CD14-positive monocyte (primary cell): ENCODE measurements at regions not wholly inside any gene's neighbourhood (a gene's known extent, or its start where the extent isn't known, plus 50 kb on each side); places are given as distances from the start of the nearest gene placed in this dataset.

Experiments used
- DNase-seq, 3 donors: peaks; one replicate each; pipeline ENCODE4 v3.0.0-alpha.2; 2011 to 2022
- H2AFZ ChIP-seq: 2 replicates; pipeline ENCODE4 v1.6.0; 2012; ENCODE audit warnings: mild to moderate bottlenecking, low read depth, low read length, inconsistent platforms; ENCODE audit not compliant: insufficient read depth, poor library complexity, severe bottlenecking
- H3K27ac ChIP-seq, 2 donors: 1 replicate in 1 of 2; 2 replicates in 1 of 2; pipeline ENCODE4 v1.5.1; 2012 to 2013; ENCODE audit warnings: low read length in 2 of 2, control low read depth in 1 of 2, inconsistent platforms in 1 of 2, low read depth in 1 of 2, mild to moderate bottlenecking in 1 of 2
- H3K27me3 ChIP-seq, 2 donors: one replicate each; pipeline versions ENCODE4 v1.6.0 to v1.6.1; 2011 to 2013; ENCODE audit warnings: low read length in 2 of 2; ENCODE audit not compliant: control insufficient read depth in 2 of 2, insufficient read depth in 2 of 2
- H3K36me3 ChIP-seq, 2 donors: replicated peaks in 1 of 2; 1 replicate in 1 of 2; 2 replicates in 1 of 2; pipeline versions ENCODE4 v1.5.1 to v1.6.1; 2012 to 2013; ENCODE audit warnings: low read length in 2 of 2, control low read depth in 1 of 2, inconsistent platforms in 1 of 2, mild to moderate bottlenecking in 1 of 2; ENCODE audit not compliant: insufficient read depth in 2 of 2, control insufficient read depth in 1 of 2
- H3K4me1 ChIP-seq, 2 donors: 1 replicate in 1 of 2; 2 replicates in 1 of 2; pipeline versions ENCODE4 v1.5.1 to v1.6.1; 2012 to 2013; ENCODE audit warnings: low read length in 2 of 2, control low read depth in 1 of 2, inconsistent platforms in 1 of 2, mild to moderate bottlenecking in 1 of 2, moderate library complexity in 1 of 2; ENCODE audit not compliant: insufficient read depth in 2 of 2, control insufficient read depth in 1 of 2
- H3K4me2 ChIP-seq: replicated peaks from 2 replicates; pipeline ENCODE3; 2012; ENCODE audit warnings: low read length, moderate library complexity, mild to moderate bottlenecking; ENCODE audit not compliant: poor library complexity, severe bottlenecking; ENCODE audit errors: extremely low read depth
- H3K4me3 ChIP-seq, 3 experiments: fragments of 200-600 bp in 1 of 3; sonication (generic) in 1 of 3; replicated peaks in 1 of 3; 1 replicate in 2 of 3; 2 replicates in 1 of 3; pipeline ENCODE4 v1.5.1; 2011 to 2013; ENCODE audit warnings: low read length in 3 of 3, mild to moderate bottlenecking in 3 of 3, control low read depth in 2 of 3, low read depth in 2 of 3, inconsistent platforms in 1 of 3, moderate library complexity in 1 of 3
- H3K79me2 ChIP-seq: 2 replicates; pipeline ENCODE4 v1.6.0; 2012; ENCODE audit warnings: mild to moderate bottlenecking, control low read depth, inconsistent platforms, low read length, moderate library complexity; ENCODE audit not compliant: insufficient read depth
- H3K9ac ChIP-seq: 2 replicates; pipeline ENCODE4 v1.6.0; 2017; ENCODE audit warnings: low read length, mild to moderate bottlenecking; ENCODE audit not compliant: insufficient read depth, poor library complexity, severe bottlenecking
- H3K9me3 ChIP-seq, 2 donors: replicated peaks in 1 of 2; 1 replicate in 1 of 2; 2 replicates in 1 of 2; pipeline versions ENCODE4 v1.5.1 to v1.6.1; 2012 to 2013; ENCODE audit warnings: low read length in 2 of 2, control low read depth in 1 of 2; ENCODE audit not compliant: control insufficient read depth in 1 of 2, insufficient read depth in 1 of 2
- H4K20me1 ChIP-seq: 2 replicates; pipeline ENCODE4 v1.6.0; 2012; ENCODE audit warnings: mild to moderate bottlenecking, low read length, control low read depth, moderate library complexity; ENCODE audit not compliant: insufficient read depth
- H3K27ac Mint-ChIP-seq, 7 donors: one replicate each; pipeline ENCODE4 v1.8.0; 2020; ENCODE audit warnings: mild to moderate bottlenecking in 7 of 7, mixed read lengths in 7 of 7, moderate library complexity in 6 of 7, inconsistent platforms in 2 of 7
- H3K27me3 Mint-ChIP-seq, 3 donors: one replicate each; pipeline ENCODE4 v1.8.0; 2021 to 2022; ENCODE audit warnings: low read depth in 3 of 3, mild to moderate bottlenecking in 3 of 3, mixed read lengths in 3 of 3, moderate library complexity in 3 of 3, inconsistent platforms in 1 of 3
- H3K36me3 Mint-ChIP-seq, 2 donors: one replicate each; pipeline ENCODE4 v1.8.0; 2020; ENCODE audit warnings: mixed read lengths in 2 of 2, inconsistent platforms in 1 of 2, mild to moderate bottlenecking in 1 of 2
- H3K4me1 Mint-ChIP-seq: one replicate; pipeline ENCODE4 v1.8.0; 2020; ENCODE audit warnings: mild to moderate bottlenecking, mixed read lengths
- H3K4me3 Mint-ChIP-seq, 2 donors: one replicate each; pipeline ENCODE4 v1.8.0; 2020; ENCODE audit warnings: mild to moderate bottlenecking in 2 of 2, mixed read lengths in 2 of 2, moderate library complexity in 1 of 2
- H3K9me3 Mint-ChIP-seq, 7 donors: one replicate each; pipeline ENCODE4 v1.8.0; 2020 to 2022; ENCODE audit warnings: mixed read lengths in 7 of 7, mild to moderate bottlenecking in 6 of 7, moderate library complexity in 6 of 7, inconsistent platforms in 2 of 7
- CTCF ChIP-seq: fragments of 200-600 bp; IDR thresholded peaks from one replicate; pipeline ENCODE4 v1.8.0; 2022; ENCODE audit warnings: antibody characterized with exemption, mild to moderate bottlenecking
- WGBS: methylation state at CpG from one replicate; pipeline ENCODE4 v1.1.5; 2013; ENCODE audit warnings: missing lambda C conversion rate; ENCODE audit not compliant: insufficient coverage; 5-methylcytosine and 5-hydroxymethylcytosine counted together
- intact Hi-C, 2 donors: fragments of 100-400 bp; cut with micrococcal nuclease; formaldehyde crosslinking; loops; one replicate each; pipeline versions ENCODE4 v1.15.0 to v1.15.1; 2023

- Mint-ChIP-seq H3K27ac (no peak overlapping the region), H3K4me3 (no peak overlapping the region), H3K27me3 (peaks cover 0 to 2% (median 0%) of the 10 kb centered on the region in 3 donors), H3K4me1 (no peaks in the 10 kb centered on the region), H3K9me3 (peaks cover 0 to 3% (median 0%) of the 10 kb centered on the region in 7 donors), H3K36me3 (no peaks in the 10 kb centered on the region)
- H3K9me3 ChIP-seq = no peaks in the 10 kb centered on the region
- no peaks in the 10 kb centered on the region for H3K4me1 ChIP-seq
- intact Hi-C loops = no loop called here
- H3K79me2 ChIP-seq = no peaks in the 10 kb centered on the region
- WGBS = no CpG with 5 or more reads among the region's 4 CpGs
- no peak overlapping the region for H3K4me2 ChIP-seq
- no peak overlapping the region for H3K27ac ChIP-seq
- H2AFZ ChIP-seq = no peak overlapping the region
- H3K36me3 ChIP-seq = no peaks in the 10 kb centered on the region
- H3K27me3 ChIP-seq = no peaks in the 10 kb centered on the region
- no peak overlapping the region for H3K9ac ChIP-seq
- no peak overlapping the region for H3K4me3 ChIP-seq
- DNase-seq = no peak
- H4K20me1 ChIP-seq = no peaks in the 10 kb centered on the region
- TF ChIP-seq CTCF = no peak
Measured at GRCh38 chr20:54711071-54711470, 235.7 kb downstream of the DOK5 start.

DNA sequence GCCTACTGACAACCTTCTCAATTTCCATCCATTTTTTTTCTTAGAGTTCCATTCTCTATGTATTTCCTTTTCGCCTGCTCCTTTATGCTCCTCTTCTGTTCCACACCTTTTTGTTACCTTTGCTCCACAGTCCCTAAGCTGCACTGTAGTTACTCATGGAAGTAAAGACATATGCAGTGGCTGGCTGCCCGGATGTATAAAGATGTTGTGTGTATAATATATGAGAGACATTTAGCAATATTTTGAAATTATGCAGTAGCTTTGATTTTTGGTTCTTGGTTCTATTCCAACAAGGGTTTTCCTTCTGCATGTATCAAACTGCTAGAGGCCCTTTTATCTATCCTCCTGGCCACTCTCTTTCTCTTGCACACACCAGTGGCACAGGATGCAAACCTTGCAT is 234.9 kb downstream of the DOK5 start:
- no peak overlapping the region for H3K27ac ChIP-seq
- H3K27ac Mint-ChIP-seq = no peak overlapping the region
- no peak overlapping the region for H3K9ac ChIP-seq
- peaks cover 0 to 5% (median 2%) of the 10 kb centered on the region in 7 donors for H3K9me3 Mint-ChIP-seq
- peaks cover 0 to 5% (median 0%) of the 10 kb centered on the region in 3 donors for H3K27me3 Mint-ChIP-seq
- no peak for TF ChIP-seq CTCF
- H3K4me3 Mint-ChIP-seq = no peak overlapping the region
- intact Hi-C loops = no loop called here
- no peaks in the 10 kb centered on the region for H3K4me1 ChIP-seq
- H2AFZ ChIP-seq = no peak overlapping the region
- H3K79me2 ChIP-seq = no peaks in the 10 kb centered on the region
- WGBS = no CpG with 5 or more reads among the region's 2 CpGs
- H3K4me1 Mint-ChIP-seq = no peaks in the 10 kb centered on the region
- H3K9me3 ChIP-seq = no peaks in the 10 kb centered on the region
- no peaks in the 10 kb centered on the region for H3K36me3 Mint-ChIP-seq
- H3K4me2 ChIP-seq = no peak overlapping the region
- no peaks in the 10 kb centered on the region for H3K27me3 ChIP-seq
- H4K20me1 ChIP-seq = no peaks in the 10 kb centered on the region
- H3K36me3 ChIP-seq = no peaks in the 10 kb centered on the region
- no peak for DNase-seq
- no peak overlapping the region for H3K4me3 ChIP-seq
